ENCODE measurements at regions not wholly inside any gene's neighbourhood (a gene's known extent, or its start where the extent isn't known, plus 50 kb on each side); places are given as distances from the start of the nearest gene placed in this dataset.

DNA sequence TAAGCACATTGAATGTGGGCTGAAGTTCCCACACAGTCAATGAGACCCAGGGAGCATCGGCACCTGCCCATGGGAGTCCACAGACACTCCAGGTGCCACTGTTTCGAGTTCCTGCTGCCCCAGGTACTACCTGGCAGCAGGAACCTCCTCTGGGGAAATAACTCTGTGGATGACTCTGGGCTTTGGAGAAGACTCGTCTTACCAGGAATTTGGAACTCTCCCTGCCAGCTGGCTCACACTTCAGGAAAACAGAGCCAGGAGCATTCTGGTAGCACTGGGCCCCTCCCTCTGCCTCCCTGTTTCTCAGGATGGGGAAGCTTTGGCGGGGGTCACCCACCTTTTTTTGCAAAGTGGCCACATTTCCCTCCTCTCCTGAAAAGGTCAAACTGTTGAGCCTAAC lies 69.5 kb upstream of the MC3R start:
- Histone ChIP-seq H3K4me1 (ENCODE audit: control insufficient read depth in 2 of 3, insufficient read depth in 2 of 3, low read depth in 1 of 3, low read length in 3 of 3) (no peaks in the 10 kb centered on the region), H3K27ac (ENCODE audit: low read depth in 2 of 2, low read length in 2 of 2) (no peak overlapping the region), H3K9me3 (ENCODE audit: control insufficient read depth in 2 of 3, insufficient read depth in 1 of 3, low read length in 3 of 3) (no peaks in the 10 kb centered on the region), H3K27me3 (ENCODE audit: control insufficient read depth, insufficient read depth, low read length) (no peaks in the 10 kb centered on the region), H3K9ac (ENCODE audit: low read length in 3 of 3) (no peak overlapping the region), H3K4me3 (ENCODE audit: low read length in 3 of 3) (no peak overlapping the region), H3K36me3 (ENCODE audit: control insufficient read depth in 2 of 3, insufficient read depth in 3 of 3, low read length in 3 of 3) (no peaks in the 10 kb centered on the region)
- intact Hi-C loops (cut with DNase I), result no loop called here
- FAIRE-seq, result no peak
- TF ChIP-seq, protein P1, sequence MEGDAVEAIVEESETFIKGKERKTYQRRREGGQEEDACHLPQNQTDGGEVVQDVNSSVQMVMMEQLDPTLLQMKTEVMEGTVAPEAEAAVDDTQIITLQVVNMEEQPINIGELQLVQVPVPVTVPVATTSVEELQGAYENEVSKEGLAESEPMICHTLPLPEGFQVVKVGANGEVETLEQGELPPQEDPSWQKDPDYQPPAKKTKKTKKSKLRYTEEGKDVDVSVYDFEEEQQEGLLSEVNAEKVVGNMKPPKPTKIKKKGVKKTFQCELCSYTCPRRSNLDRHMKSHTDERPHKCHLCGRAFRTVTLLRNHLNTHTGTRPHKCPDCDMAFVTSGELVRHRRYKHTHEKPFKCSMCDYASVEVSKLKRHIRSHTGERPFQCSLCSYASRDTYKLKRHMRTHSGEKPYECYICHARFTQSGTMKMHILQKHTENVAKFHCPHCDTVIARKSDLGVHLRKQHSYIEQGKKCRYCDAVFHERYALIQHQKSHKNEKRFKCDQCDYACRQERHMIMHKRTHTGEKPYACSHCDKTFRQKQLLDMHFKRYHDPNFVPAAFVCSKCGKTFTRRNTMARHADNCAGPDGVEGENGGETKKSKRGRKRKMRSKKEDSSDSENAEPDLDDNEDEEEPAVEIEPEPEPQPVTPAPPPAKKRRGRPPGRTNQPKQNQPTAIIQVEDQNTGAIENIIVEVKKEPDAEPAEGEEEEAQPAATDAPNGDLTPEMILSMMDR (IDR thresholded peaks at IDR 0.05; ENCODE audit: borderline replicate concordance, extremely low read depth, insufficient read depth), result no peak
- DNase-seq, result no peak

DNA sequence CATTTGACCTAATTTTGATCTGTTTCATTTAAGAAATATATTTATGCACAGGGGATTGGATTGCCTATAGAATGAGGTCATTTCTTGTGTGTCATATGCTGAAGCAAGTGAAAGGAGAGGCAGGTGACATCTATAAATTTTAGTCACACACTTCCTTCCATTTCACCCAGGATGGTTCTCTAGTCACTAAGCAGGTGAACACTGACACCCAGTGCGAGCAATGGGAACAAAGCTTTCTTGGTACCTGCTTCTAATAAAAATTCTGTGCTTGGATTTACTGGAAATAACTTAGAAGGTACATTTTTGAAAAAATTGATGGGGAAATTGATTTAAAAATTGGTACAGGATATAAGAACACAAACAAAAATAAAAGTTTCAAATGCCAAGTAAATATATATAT lies 66.9 kb upstream of the MC3R start:
- TF ChIP-seq, protein P1 (IDR thresholded peaks at IDR 0.05; ENCODE audit: borderline replicate concordance, extremely low read depth, insufficient read depth), result peak; percentile 36
- Histone ChIP-seq H3K27ac (ENCODE audit: low read depth in 2 of 2, low read length in 2 of 2) (no peak overlapping the region), H3K9me3 (ENCODE audit: control insufficient read depth in 2 of 3, insufficient read depth in 1 of 3, low read length in 3 of 3) (no peaks in the 10 kb centered on the region), H3K27me3 (ENCODE audit: control insufficient read depth, insufficient read depth, low read length) (no peaks in the 10 kb centered on the region), H3K4me1 (ENCODE audit: control insufficient read depth in 2 of 3, insufficient read depth in 2 of 3, low read depth in 1 of 3, low read length in 3 of 3) (no peaks in the 10 kb centered on the region), H3K36me3 (ENCODE audit: control insufficient read depth in 2 of 3, insufficient read depth in 3 of 3, low read length in 3 of 3) (no peaks in the 10 kb centered on the region), H3K9ac (ENCODE audit: low read length in 3 of 3) (no peak overlapping the region), H3K4me3 (ENCODE audit: low read length in 3 of 3) (no peak overlapping the region)
- intact Hi-C loops (cut with DNase I), result no loop called here
- DNase-seq (peak in 1 of 5 donors; percentile 47), FAIRE-seq (no peak)

DNA sequence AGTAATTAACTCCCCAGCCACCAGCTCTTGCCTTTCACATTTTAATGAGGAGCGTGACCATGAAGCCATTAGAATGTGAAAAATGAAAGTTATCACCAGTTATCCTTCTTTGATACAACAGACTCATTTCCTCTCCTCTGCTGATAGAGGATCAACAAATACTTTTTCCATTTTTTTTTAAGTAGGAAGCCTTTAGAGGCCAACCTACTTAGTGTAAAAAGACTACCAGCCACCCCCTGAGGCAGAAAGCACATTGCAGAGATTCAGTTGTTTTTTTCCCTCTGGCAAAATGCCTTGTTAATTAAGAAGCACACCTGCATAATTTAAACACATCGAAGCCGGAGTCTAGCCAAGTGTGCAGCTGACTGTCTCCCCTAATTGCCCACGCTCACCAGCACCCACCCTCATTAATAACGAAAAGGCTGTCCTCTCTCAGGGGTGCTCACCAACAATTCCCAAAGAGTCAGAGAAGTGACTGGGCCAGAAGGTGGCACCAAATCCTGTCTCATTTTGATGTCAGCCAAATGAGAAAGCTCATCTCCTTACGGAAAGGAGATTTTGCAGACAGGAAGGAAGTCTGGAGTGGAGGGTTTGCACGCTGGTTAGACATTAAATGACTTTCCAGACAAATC lies 60.9 kb upstream of the MC3R start:
- intact Hi-C loops (cut with DNase I), result no loop called here
- peak in 2 of 5 donors; percentile 62 to 70 for DNase-seq
- TF ChIP-seq, protein P1 (IDR thresholded peaks at IDR 0.05; ENCODE audit: borderline replicate concordance, extremely low read depth, insufficient read depth), result peak; percentile 4
- Histone ChIP-seq H3K9me3 (ENCODE audit: control insufficient read depth in 2 of 3, insufficient read depth in 1 of 3, low read length in 3 of 3) (no peaks in the 10 kb centered on the region), H3K27me3 (ENCODE audit: control insufficient read depth, insufficient read depth, low read length) (no peaks in the 10 kb centered on the region), H3K4me3 (ENCODE audit: low read length in 3 of 3) (no peak overlapping the region), H3K9ac (ENCODE audit: low read length in 3 of 3) (no peak overlapping the region), H3K4me1 (ENCODE audit: control insufficient read depth in 2 of 3, insufficient read depth in 2 of 3, low read depth in 1 of 3, low read length in 3 of 3) (peaks cover 0 to 3% (median 0%) of the 10 kb centered on the region in 3 donors), H3K36me3 (ENCODE audit: control insufficient read depth in 2 of 3, insufficient read depth in 3 of 3, low read length in 3 of 3) (no peaks in the 10 kb centered on the region), H3K27ac (ENCODE audit: low read depth in 2 of 2, low read length in 2 of 2) (no peak overlapping the region)
- no peak for FAIRE-seq

DNA sequence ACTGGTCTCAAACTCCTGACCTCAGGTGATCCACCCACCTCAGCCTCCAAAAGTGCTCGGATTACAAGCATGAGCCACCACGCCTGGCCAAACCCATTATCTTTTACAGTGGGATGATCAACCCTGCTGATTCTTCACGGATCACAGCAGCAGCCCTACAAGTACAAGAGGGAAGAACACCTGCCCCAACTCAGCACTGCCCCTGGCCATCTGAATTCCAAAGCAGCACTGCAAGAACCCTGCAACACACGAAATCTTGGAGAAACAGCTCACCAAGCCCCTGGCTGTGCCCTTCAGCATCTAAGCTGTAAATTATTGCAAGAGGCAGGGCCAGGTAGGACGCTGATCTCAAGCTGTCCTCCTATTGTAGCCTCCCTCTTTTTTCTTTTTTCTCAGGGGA lies 54.5 kb upstream of the MC3R start:
- DNase-seq (no peak), FAIRE-seq (no peak)
- Histone ChIP-seq H3K36me3 (ENCODE audit: control insufficient read depth in 2 of 3, insufficient read depth in 3 of 3, low read length in 3 of 3) (no peaks in the 10 kb centered on the region), H3K27me3 (ENCODE audit: control insufficient read depth, insufficient read depth, low read length) (no peaks in the 10 kb centered on the region), H3K9ac (ENCODE audit: low read length in 3 of 3) (no peak overlapping the region), H3K9me3 (ENCODE audit: control insufficient read depth in 2 of 3, insufficient read depth in 1 of 3, low read length in 3 of 3) (peaks cover 0 to 2% (median 0%) of the 10 kb centered on the region in 3 donors), H3K4me3 (ENCODE audit: low read length in 3 of 3) (no peak overlapping the region), H3K4me1 (ENCODE audit: control insufficient read depth in 2 of 3, insufficient read depth in 2 of 3, low read depth in 1 of 3, low read length in 3 of 3) (no peaks in the 10 kb centered on the region), H3K27ac (ENCODE audit: low read depth in 2 of 2, low read length in 2 of 2) (no peak overlapping the region)
- intact Hi-C loops (cut with DNase I), result no loop called here
- TF ChIP-seq, protein P1 (IDR thresholded peaks at IDR 0.05; ENCODE audit: borderline replicate concordance, extremely low read depth, insufficient read depth), result no peak

All from kidney (tissue), 13 donors.